Inflammatory macrophage treated with lipopolysaccharide for 4 hours (primary cell): ENCODE measurements at regions not wholly inside any gene's neighbourhood (a gene's known extent, or its start where the extent isn't known, plus 50 kb on each side); places are given as distances from the start of the nearest gene placed in this dataset.

Experiments used
- DNase-seq: peaks from one replicate; pipeline ENCODE4 v3.0.0-alpha.2; 2020

- no peak for DNase-seq
These were observed 492.7 kb downstream of the CNTN3 start for GRCh38 chr3:74121761-74122160.

GRCh38 chr3:74119221-74119620, 494.5 kb upstream of the PDZRN3 start:
- DNase-seq, result no peak

- no peak for DNase-seq
These were observed 491.2 kb upstream of the PDZRN3 start for GRCh38 chr3:74115906-74116305.

GRCh38 chr3:74107451-74107850, 482.7 kb upstream of the PDZRN3 start:
- no peak for DNase-seq

DNA sequence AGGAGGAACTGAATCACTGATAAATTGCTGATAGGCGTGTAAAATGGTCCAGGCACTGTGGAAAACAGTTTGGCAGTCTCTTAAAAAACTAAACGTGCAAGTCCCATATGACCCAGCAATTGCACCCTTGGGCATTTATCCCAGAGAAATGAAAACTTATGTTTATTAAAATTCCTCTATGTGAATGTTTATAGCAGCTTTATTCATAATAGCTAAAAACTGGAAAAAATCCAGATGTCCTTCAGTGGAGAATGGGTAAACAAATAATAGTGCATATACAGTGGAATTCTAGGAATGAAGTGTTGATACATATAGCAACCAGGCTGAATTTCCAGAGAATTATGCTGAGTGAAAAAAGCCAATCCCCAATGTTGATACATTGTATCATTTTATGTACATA, 482.2 kb upstream of the PDZRN3 start:
- no peak for DNase-seq

- no peak for DNase-seq
These were observed 466.5 kb upstream of the PDZRN3 start for GRCh38 chr3:74091204-74091603.

GRCh38 chr3:74089814-74090213, 465.1 kb upstream of the PDZRN3 start:
- no peak for DNase-seq

GRCh38 chr3:74080056-74080461, 455.3 kb upstream of the PDZRN3 start:
- DNase-seq, result no peak

GRCh38 chr3:74075241-74075640, 450.5 kb upstream of the PDZRN3 start:
- DNase-seq, result no peak

DNA sequence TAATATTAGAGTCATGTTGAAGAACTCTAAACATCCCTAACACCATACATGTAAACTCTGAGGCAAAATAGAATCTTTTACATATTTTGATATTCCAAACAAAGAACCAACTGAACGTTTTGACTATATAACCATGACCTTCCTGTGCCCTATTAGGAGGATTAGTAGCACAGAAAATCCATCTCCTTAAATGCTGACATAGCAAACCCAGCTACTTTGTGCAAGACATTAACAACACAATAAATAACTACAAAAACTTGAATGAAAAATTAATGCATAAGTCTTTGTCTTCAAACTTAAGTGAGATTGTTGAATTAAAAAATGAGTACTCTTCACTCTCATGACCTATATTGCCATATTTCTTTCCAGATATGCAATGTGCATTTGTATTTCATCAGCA, 450.0 kb upstream of the PDZRN3 start:
- DNase-seq, result no peak

- DNase-seq, result no peak
These were observed 442.6 kb upstream of the PDZRN3 start for GRCh38 chr3:74067296-74067695.

- no peak for DNase-seq
These were observed 441.7 kb upstream of the PDZRN3 start for GRCh38 chr3:74066456-74066855.

- no peak for DNase-seq
These were observed 435.3 kb upstream of the PDZRN3 start for GRCh38 chr3:74059923-74060600.

DNA sequence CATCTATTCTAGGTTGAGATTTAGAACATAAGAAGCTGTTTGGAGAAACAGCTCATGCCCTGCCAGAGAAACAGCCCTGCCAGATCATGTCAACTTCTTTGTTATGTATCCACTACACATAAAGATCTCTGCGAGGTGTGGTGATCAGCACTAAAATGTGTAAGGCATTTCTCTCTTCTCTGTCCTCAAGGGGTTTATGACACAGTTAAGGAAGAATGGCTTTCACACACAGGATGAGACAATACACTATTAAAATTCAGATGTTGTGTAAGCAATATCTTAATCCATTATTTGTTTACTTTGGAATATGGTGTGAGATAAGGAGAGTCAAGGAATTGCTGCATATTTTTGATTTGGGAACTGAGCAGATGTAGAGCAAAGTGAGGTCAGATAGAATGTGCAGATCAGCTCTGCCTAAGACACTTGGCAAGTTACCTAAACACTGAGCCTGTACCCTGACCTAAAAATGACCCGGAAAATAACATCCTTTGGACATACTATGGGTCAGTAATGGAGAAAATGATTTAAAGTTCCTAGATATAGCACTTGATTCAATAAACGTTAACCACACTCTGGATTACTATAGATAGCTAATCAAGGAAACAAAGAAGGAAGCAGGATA, 434.7 kb upstream of the PDZRN3 start:
- DNase-seq, result no peak

GRCh38 chr3:74057169-74057568, 432.4 kb upstream of the PDZRN3 start:
- DNase-seq, result no peak

- no peak for DNase-seq
These were observed 430.3 kb upstream of the PDZRN3 start for GRCh38 chr3:74055061-74055460.

- no peak for DNase-seq
These were observed 429.8 kb upstream of the PDZRN3 start for GRCh38 chr3:74054566-74054965.

DNA sequence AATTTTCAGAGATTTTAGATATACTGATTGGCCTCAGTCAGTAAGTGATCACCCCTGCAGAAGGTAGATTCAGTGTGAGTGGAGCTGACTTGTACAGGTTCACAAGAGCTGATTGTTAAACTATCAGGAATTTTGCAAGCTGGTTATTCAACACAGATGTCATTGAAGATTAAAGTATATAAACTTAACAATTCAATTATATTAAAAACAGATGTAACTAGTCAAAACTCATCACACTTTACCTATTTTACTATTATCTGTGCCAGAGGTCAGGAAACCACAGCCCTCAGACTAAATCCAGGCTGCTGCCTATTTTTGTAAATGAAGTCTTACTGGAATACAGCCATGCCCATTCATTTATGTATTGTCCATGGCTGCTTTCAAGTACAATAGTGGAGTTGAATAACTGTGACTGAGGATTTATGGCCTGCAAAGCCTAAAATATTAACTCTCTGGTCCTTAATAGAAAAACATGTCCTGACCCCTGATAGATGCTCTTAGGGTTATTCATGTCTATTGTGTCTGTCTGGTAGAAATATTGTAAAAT, 429.3 kb upstream of the PDZRN3 start:
- DNase-seq, result no peak

DNA sequence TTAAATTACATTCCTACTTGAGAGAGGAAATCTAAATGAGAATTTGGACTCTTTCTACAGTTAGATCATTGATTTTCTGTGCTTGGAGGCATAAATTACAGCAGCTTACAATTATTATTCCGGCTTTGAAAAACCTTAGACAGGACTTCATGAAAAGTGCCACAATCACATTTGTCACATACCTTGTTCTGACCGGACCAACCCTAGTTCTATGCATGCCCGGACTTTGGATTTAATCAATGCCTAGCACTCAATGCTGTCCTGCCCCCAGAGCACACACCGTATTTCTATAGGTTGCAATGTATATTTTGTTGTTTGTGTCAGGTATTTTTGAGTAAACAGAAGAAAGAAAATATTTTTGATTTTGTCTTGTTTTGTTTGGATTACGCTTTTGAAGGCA, 424.7 kb upstream of the PDZRN3 start:
- DNase-seq, result no peak

DNA sequence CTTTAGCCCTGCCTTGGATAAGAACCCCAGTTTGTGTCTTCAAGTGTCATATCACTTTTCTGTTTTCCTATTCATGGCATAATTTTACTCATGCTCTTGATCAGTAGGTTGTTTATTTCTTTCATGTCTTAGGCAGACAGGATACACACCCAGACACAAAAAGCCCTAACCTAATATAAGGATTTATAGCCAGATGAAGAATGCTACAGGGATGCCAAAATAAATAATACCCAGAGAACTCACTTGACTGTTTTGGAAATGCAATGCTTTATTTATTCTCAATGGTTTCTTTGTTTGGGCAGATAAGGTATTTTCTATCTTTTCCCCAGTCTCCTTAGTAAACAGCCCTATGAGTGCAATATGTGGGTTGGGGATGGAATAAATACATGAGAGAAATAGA, 424.0 kb upstream of the PDZRN3 start:
- no peak for DNase-seq

DNA sequence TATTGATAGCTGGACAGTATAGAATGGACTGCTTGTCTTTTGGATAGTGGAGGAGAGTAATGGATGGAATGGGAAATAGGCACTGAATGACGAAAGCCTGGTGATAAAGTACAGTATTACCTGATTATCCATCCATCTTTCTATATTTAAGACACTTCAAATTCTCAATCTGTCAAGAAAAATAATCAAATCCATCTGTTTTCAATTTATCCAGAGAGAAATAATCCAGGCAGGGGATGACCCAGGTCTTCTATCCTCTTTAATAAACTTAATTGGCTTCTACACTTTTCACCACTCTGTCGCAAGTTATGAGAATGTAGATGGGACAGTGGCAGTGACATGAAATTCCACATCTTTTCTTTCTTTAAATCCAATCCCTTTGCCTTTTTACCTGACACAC, 420.3 kb upstream of the PDZRN3 start:
- DNase-seq, result no peak

GRCh38 chr3:74041068-74041675, 416.4 kb upstream of the PDZRN3 start:
- no peak for DNase-seq

- no peak for DNase-seq
These were observed 414.4 kb upstream of the PDZRN3 start for GRCh38 chr3:74039105-74039504.

GRCh38 chr3:74036568-74036967, 411.8 kb upstream of the PDZRN3 start:
- DNase-seq, result no peak
